ENCODE measurements at regions not wholly inside any gene's neighbourhood (a gene's known extent, or its start where the extent isn't known, plus 50 kb on each side); places are given as distances from the start of the nearest gene placed in this dataset.

- no peak for DNase-seq
- no peaks in the 10 kb centered on the region for H3K36me3 ChIP-seq (ENCODE audit: control insufficient read depth, insufficient read depth, low read length)
- H3K4me2 ChIP-seq (ENCODE audit: low read length): no peak overlapping the region
- no peak overlapping the region for H3K4me3 ChIP-seq (ENCODE audit: low read length)
- H3K9ac ChIP-seq (ENCODE audit: low read length): no peak overlapping the region
- no peak overlapping the region for H3K18ac ChIP-seq (ENCODE audit: low read length)
- H3K23ac ChIP-seq (ENCODE audit: low read length): no peak overlapping the region
- H2BK120ac ChIP-seq (ENCODE audit: low read depth, low read length): no peak overlapping the region
- no peak overlapping the region for H2BK5ac ChIP-seq (ENCODE audit: low read length)
- no peak overlapping the region for H3K4ac ChIP-seq (ENCODE audit: low read depth, low read length)
- H3K79me1 ChIP-seq (ENCODE audit: low read length): no peaks in the 10 kb centered on the region
- no peaks in the 10 kb centered on the region for H3K4me1 ChIP-seq (ENCODE audit: control insufficient read depth, low read depth, low read length)
- H2BK15ac ChIP-seq (replicated peaks; ENCODE audit: low read depth): no peak overlapping the region
- H3K27ac ChIP-seq (ENCODE audit: low read depth, low read length): no peak overlapping the region
- no peak overlapping the region for H2AK5ac ChIP-seq (ENCODE audit: low read length)
- H3K56ac ChIP-seq (ENCODE audit: low read length): no peak overlapping the region
- no peaks in the 10 kb centered on the region for H3K79me2 ChIP-seq (ENCODE audit: control insufficient read depth, insufficient read depth, low read length)
- no peaks in the 10 kb centered on the region for H3K27me3 ChIP-seq (ENCODE audit: insufficient read depth, low read length, poor library complexity)
- no peak overlapping the region for H4K5ac ChIP-seq (ENCODE audit: low read length)
- H4K8ac ChIP-seq (ENCODE audit: low read depth, low read length): no peak overlapping the region
- no CpG with 5 or more reads among the region's 13 CpGs for WGBS (ENCODE audit: extremely low coverage, insufficient coverage, low lambda C conversion rate)
Observed at GRCh38 chr20:59376109-59376841, 75.9 kb downstream of the EDN3 start.

- H3K18ac ChIP-seq (ENCODE audit: low read length): no peak overlapping the region
- H2BK15ac ChIP-seq (replicated peaks; ENCODE audit: low read depth): no peak overlapping the region
- no peaks in the 10 kb centered on the region for H3K36me3 ChIP-seq (ENCODE audit: control insufficient read depth, insufficient read depth, low read length)
- H2BK5ac ChIP-seq (ENCODE audit: low read length): no peak overlapping the region
- no peak overlapping the region for H3K4ac ChIP-seq (ENCODE audit: low read depth, low read length)
- H3K9ac ChIP-seq (ENCODE audit: low read length): no peak overlapping the region
- no peak overlapping the region for H3K4me3 ChIP-seq (ENCODE audit: low read length)
- no peak overlapping the region for H2BK120ac ChIP-seq (ENCODE audit: low read depth, low read length)
- no peaks in the 10 kb centered on the region for H3K79me1 ChIP-seq (ENCODE audit: low read length)
- no peak overlapping the region for H3K56ac ChIP-seq (ENCODE audit: low read length)
- no peak overlapping the region for H3K4me2 ChIP-seq (ENCODE audit: low read length)
- no peak overlapping the region for H4K8ac ChIP-seq (ENCODE audit: low read depth, low read length)
- no peak for DNase-seq
- WGBS (ENCODE audit: extremely low coverage, insufficient coverage, low lambda C conversion rate): no CpG with 5 or more reads among the region's 8 CpGs
- no peak overlapping the region for H2AK5ac ChIP-seq (ENCODE audit: low read length)
- no peaks in the 10 kb centered on the region for H3K79me2 ChIP-seq (ENCODE audit: control insufficient read depth, insufficient read depth, low read length)
- H3K27me3 ChIP-seq (ENCODE audit: insufficient read depth, low read length, poor library complexity): no peaks in the 10 kb centered on the region
- no peak overlapping the region for H4K5ac ChIP-seq (ENCODE audit: low read length)
- H3K4me1 ChIP-seq (ENCODE audit: control insufficient read depth, low read depth, low read length): no peaks in the 10 kb centered on the region
- no peak overlapping the region for H3K23ac ChIP-seq (ENCODE audit: low read length)
- no peak overlapping the region for H3K27ac ChIP-seq (ENCODE audit: low read depth, low read length)
Observed at GRCh38 chr20:59376998-59377397, 76.6 kb downstream of the EDN3 start.

- Histone ChIP-seq H3K36me3 (ENCODE audit: control insufficient read depth, insufficient read depth, low read length) (no peaks in the 10 kb centered on the region), H3K56ac (ENCODE audit: low read length) (no peak overlapping the region), H3K4me2 (ENCODE audit: low read length) (no peak overlapping the region), H3K79me2 (ENCODE audit: control insufficient read depth, insufficient read depth, low read length) (no peaks in the 10 kb centered on the region), H2AK5ac (ENCODE audit: low read length) (no peak overlapping the region), H3K9ac (ENCODE audit: low read length) (no peak overlapping the region), H2BK5ac (ENCODE audit: low read length) (no peak overlapping the region), H3K4me3 (ENCODE audit: low read length) (no peak overlapping the region), H4K5ac (ENCODE audit: low read length) (no peak overlapping the region), H3K4ac (ENCODE audit: low read depth, low read length) (no peak overlapping the region), H3K18ac (ENCODE audit: low read length) (no peak overlapping the region), H2BK120ac (ENCODE audit: low read depth, low read length) (no peak overlapping the region), H3K4me1 (ENCODE audit: control insufficient read depth, low read depth, low read length) (no peaks in the 10 kb centered on the region), H2BK15ac (replicated peaks; ENCODE audit: low read depth) (no peak overlapping the region), H3K27me3 (ENCODE audit: insufficient read depth, low read length, poor library complexity) (no peaks in the 10 kb centered on the region), H3K79me1 (ENCODE audit: low read length) (no peaks in the 10 kb centered on the region), H4K8ac (ENCODE audit: low read depth, low read length) (no peak overlapping the region), H3K27ac (ENCODE audit: low read depth, low read length) (no peak overlapping the region), H3K23ac (ENCODE audit: low read length) (no peak overlapping the region)
- no CpG with 5 or more reads among the region's 3 CpGs for WGBS (ENCODE audit: extremely low coverage, insufficient coverage, low lambda C conversion rate)
- no peak for DNase-seq
Observed at GRCh38 chr20:59377842-59378241, 77.4 kb downstream of the EDN3 start.

GRCh38 chr20:59378396-59378795 is 78.0 kb downstream of the EDN3 start:
- DNase-seq: no peak
- Histone ChIP-seq H2BK5ac (ENCODE audit: low read length) (no peak overlapping the region), H2BK120ac (ENCODE audit: low read depth, low read length) (no peak overlapping the region), H2AK5ac (ENCODE audit: low read length) (no peak overlapping the region), H3K4me2 (ENCODE audit: low read length) (no peak overlapping the region), H3K56ac (ENCODE audit: low read length) (no peak overlapping the region), H4K5ac (ENCODE audit: low read length) (no peak overlapping the region), H3K4me3 (ENCODE audit: low read length) (no peak overlapping the region), H2BK15ac (replicated peaks; ENCODE audit: low read depth) (no peak overlapping the region), H3K4ac (ENCODE audit: low read depth, low read length) (no peak overlapping the region), H3K36me3 (ENCODE audit: control insufficient read depth, insufficient read depth, low read length) (no peaks in the 10 kb centered on the region), H3K27ac (ENCODE audit: low read depth, low read length) (no peak overlapping the region), H3K27me3 (ENCODE audit: insufficient read depth, low read length, poor library complexity) (no peaks in the 10 kb centered on the region), H3K79me2 (ENCODE audit: control insufficient read depth, insufficient read depth, low read length) (no peaks in the 10 kb centered on the region), H4K8ac (ENCODE audit: low read depth, low read length) (no peak overlapping the region), H3K18ac (ENCODE audit: low read length) (no peak overlapping the region), H3K9ac (ENCODE audit: low read length) (no peak overlapping the region), H3K4me1 (ENCODE audit: control insufficient read depth, low read depth, low read length) (no peaks in the 10 kb centered on the region), H3K23ac (ENCODE audit: low read length) (no peak overlapping the region), H3K79me1 (ENCODE audit: low read length) (no peaks in the 10 kb centered on the region)
- no CpG with 5 or more reads among the region's 1 CpG for WGBS (ENCODE audit: extremely low coverage, insufficient coverage, low lambda C conversion rate)

- no peak overlapping the region for H2BK5ac ChIP-seq (ENCODE audit: low read length)
- H3K18ac ChIP-seq (ENCODE audit: low read length): no peak overlapping the region
- H3K9ac ChIP-seq (ENCODE audit: low read length): no peak overlapping the region
- no peaks in the 10 kb centered on the region for H3K79me2 ChIP-seq (ENCODE audit: control insufficient read depth, insufficient read depth, low read length)
- no peak overlapping the region for H4K5ac ChIP-seq (ENCODE audit: low read length)
- H2AK5ac ChIP-seq (ENCODE audit: low read length): no peak overlapping the region
- no peak overlapping the region for H4K8ac ChIP-seq (ENCODE audit: low read depth, low read length)
- H2BK15ac ChIP-seq (replicated peaks; ENCODE audit: low read depth): no peak overlapping the region
- H2BK120ac ChIP-seq (ENCODE audit: low read depth, low read length): no peak overlapping the region
- no peaks in the 10 kb centered on the region for H3K4me1 ChIP-seq (ENCODE audit: control insufficient read depth, low read depth, low read length)
- H3K4me2 ChIP-seq (ENCODE audit: low read length): no peak overlapping the region
- H3K56ac ChIP-seq (ENCODE audit: low read length): no peak overlapping the region
- no peak overlapping the region for H3K27ac ChIP-seq (ENCODE audit: low read depth, low read length)
- H3K4me3 ChIP-seq (ENCODE audit: low read length): no peak overlapping the region
- H3K79me1 ChIP-seq (ENCODE audit: low read length): no peaks in the 10 kb centered on the region
- WGBS (ENCODE audit: extremely low coverage, insufficient coverage, low lambda C conversion rate): no CpG with 5 or more reads among the region's 5 CpGs
- H3K23ac ChIP-seq (ENCODE audit: low read length): no peak overlapping the region
- H3K4ac ChIP-seq (ENCODE audit: low read depth, low read length): no peak overlapping the region
- no peak for DNase-seq
- no peaks in the 10 kb centered on the region for H3K27me3 ChIP-seq (ENCODE audit: insufficient read depth, low read length, poor library complexity)
- H3K36me3 ChIP-seq (ENCODE audit: control insufficient read depth, insufficient read depth, low read length): no peaks in the 10 kb centered on the region
Observed at GRCh38 chr20:59378966-59379365, 78.6 kb downstream of the EDN3 start.

GRCh38 chr20:59381689-59382088 is 81.3 kb downstream of the EDN3 start:
- Histone ChIP-seq H3K4me3 (ENCODE audit: low read length) (no peak overlapping the region), H3K79me1 (ENCODE audit: low read length) (no peaks in the 10 kb centered on the region), H4K8ac (ENCODE audit: low read depth, low read length) (no peak overlapping the region), H2AK5ac (ENCODE audit: low read length) (no peak overlapping the region), H3K9ac (ENCODE audit: low read length) (no peak overlapping the region), H3K4me2 (ENCODE audit: low read length) (no peak overlapping the region), H3K4me1 (ENCODE audit: control insufficient read depth, low read depth, low read length) (no peaks in the 10 kb centered on the region), H3K18ac (ENCODE audit: low read length) (no peak overlapping the region), H3K23ac (ENCODE audit: low read length) (no peak overlapping the region), H2BK15ac (replicated peaks; ENCODE audit: low read depth) (no peak overlapping the region), H3K4ac (ENCODE audit: low read depth, low read length) (no peak overlapping the region), H3K27me3 (ENCODE audit: insufficient read depth, low read length, poor library complexity) (no peaks in the 10 kb centered on the region), H3K36me3 (ENCODE audit: control insufficient read depth, insufficient read depth, low read length) (no peaks in the 10 kb centered on the region), H4K5ac (ENCODE audit: low read length) (no peak overlapping the region), H2BK120ac (ENCODE audit: low read depth, low read length) (no peak overlapping the region), H3K56ac (ENCODE audit: low read length) (no peak overlapping the region), H2BK5ac (ENCODE audit: low read length) (no peak overlapping the region), H3K79me2 (ENCODE audit: control insufficient read depth, insufficient read depth, low read length) (no peaks in the 10 kb centered on the region), H3K27ac (ENCODE audit: low read depth, low read length) (no peak overlapping the region)
- DNase-seq: no peak
- no CpG with 5 or more reads among the region's 8 CpGs for WGBS (ENCODE audit: extremely low coverage, insufficient coverage, low lambda C conversion rate)

Data from mesendoderm (in vitro differentiated cells).